PC-9 (cell line): ENCODE measurements at regions not wholly inside any gene's neighbourhood (a gene's known extent, or its start where the extent isn't known, plus 50 kb on each side); places are given as distances from the start of the nearest gene placed in this dataset.

Source experiments
- CTCF ChIP-seq: fragments of 200-600 bp; sonication (generic); conservative IDR thresholded peaks from 2 replicates; pipeline ENCODE4 v1.6.1; 2017; ENCODE audit warnings: mixed run types, antibody characterized with exemption, mild to moderate bottlenecking, moderate library complexity
- EZH2 ChIP-seq: fragments of 200-600 bp; sonication (generic); IDR thresholded peaks from 2 replicates; pipeline ENCODE4 v1.8.0; 2017; ENCODE audit warnings: antibody characterized with exemption, low read depth

- TF ChIP-seq EZH2 (no peak), CTCF (no peak)
Measured at GRCh38 chr9:89739511-89739910, 134.7 kb downstream of the GADD45G start.
